Fibroblast of lung (primary cell): ENCODE measurements at regions not wholly inside any gene's neighbourhood (a gene's known extent, or its start where the extent isn't known, plus 50 kb on each side); places are given as distances from the start of the nearest gene placed in this dataset.

ENCODE experiments used
- DNase-seq, 2 donors: peaks; one replicate each; pipeline versions ENCODE4 v3.0.0 to v3.0.0-alpha.2; 2010; ENCODE audit warnings: low read depth in 2 of 2
- H2AFZ ChIP-seq: 2 replicates; pipeline ENCODE4 v1.5.1; 2012; ENCODE audit warnings: low read length, control low read depth, inconsistent platforms
- H3K27ac ChIP-seq: 2 replicates; pipeline ENCODE4 v1.5.1; 2011; ENCODE audit warnings: low read length, control low read depth; ENCODE audit not compliant: insufficient read depth
- H3K27me3 ChIP-seq: 2 replicates; pipeline ENCODE4 v1.5.1; 2011; ENCODE audit warnings: mild to moderate bottlenecking, low read length; ENCODE audit not compliant: control insufficient read depth, insufficient read depth
- H3K36me3 ChIP-seq: 2 replicates; pipeline ENCODE4 v1.5.1; 2011; ENCODE audit warnings: low read length; ENCODE audit not compliant: control insufficient read depth, insufficient read depth
- H3K4me1 ChIP-seq: 2 replicates; pipeline ENCODE4 v1.5.1; 2011; ENCODE audit warnings: low read length; ENCODE audit not compliant: control insufficient read depth, insufficient read depth; ENCODE audit errors: extremely low read depth
- H3K4me2 ChIP-seq: 2 replicates; pipeline ENCODE4 v1.5.1; 2011; ENCODE audit warnings: low read length, control low read depth; ENCODE audit not compliant: insufficient read depth; ENCODE audit errors: extremely low read depth
- H3K4me3 ChIP-seq, 4 experiments: fragments of 200-600 bp in 1 of 4; sonication (generic) in 1 of 4; replicated peaks in 1 of 4; 2 replicates each; pipeline ENCODE4 v1.5.1; 2011 to 2016; ENCODE audit warnings: low read length in 4 of 4, low read depth in 3 of 4, mild to moderate bottlenecking in 3 of 4, control low read depth in 2 of 4, inconsistent platforms in 1 of 4, mixed read lengths in 1 of 4; ENCODE audit not compliant: insufficient read depth in 1 of 4; ENCODE audit errors: control extremely low read depth in 1 of 4
- H3K79me2 ChIP-seq: 2 replicates; pipeline ENCODE4 v1.5.1; 2012; ENCODE audit warnings: mild to moderate bottlenecking, low read length, inconsistent platforms; ENCODE audit not compliant: control insufficient read depth, insufficient read depth
- H3K9ac ChIP-seq: 2 replicates; pipeline ENCODE4 v1.5.1; 2011; ENCODE audit warnings: mild to moderate bottlenecking, low read length, control low read depth; ENCODE audit not compliant: insufficient read depth
- H3K9me3 ChIP-seq: 2 replicates; pipeline ENCODE4 v1.5.1; 2012; ENCODE audit warnings: low read depth, low read length; ENCODE audit not compliant: control insufficient read depth, insufficient read depth
- H4K20me1 ChIP-seq: 2 replicates; pipeline ENCODE4 v1.5.1; 2011; ENCODE audit warnings: low read length; ENCODE audit not compliant: control insufficient read depth, insufficient read depth; ENCODE audit errors: extremely low read depth
- CTCF ChIP-seq, 2 donors: IDR thresholded peaks in 1 of 2; conservative IDR thresholded peaks in 1 of 2; 1 replicate in 1 of 2; 2 replicates in 1 of 2; pipeline ENCODE4 v1.5.1; 2011 to 2012; ENCODE audit warnings: low read length in 2 of 2, control low read depth in 1 of 2, inconsistent platforms in 1 of 2, low read depth in 1 of 2, mild to moderate bottlenecking in 1 of 2
- EZH2 ChIP-seq: IDR thresholded peaks from 2 replicates; pipeline ENCODE4 v1.5.1; 2012; ENCODE audit warnings: low read length, control low read depth, mild to moderate bottlenecking; ENCODE audit errors: missing control alignments

DNA sequence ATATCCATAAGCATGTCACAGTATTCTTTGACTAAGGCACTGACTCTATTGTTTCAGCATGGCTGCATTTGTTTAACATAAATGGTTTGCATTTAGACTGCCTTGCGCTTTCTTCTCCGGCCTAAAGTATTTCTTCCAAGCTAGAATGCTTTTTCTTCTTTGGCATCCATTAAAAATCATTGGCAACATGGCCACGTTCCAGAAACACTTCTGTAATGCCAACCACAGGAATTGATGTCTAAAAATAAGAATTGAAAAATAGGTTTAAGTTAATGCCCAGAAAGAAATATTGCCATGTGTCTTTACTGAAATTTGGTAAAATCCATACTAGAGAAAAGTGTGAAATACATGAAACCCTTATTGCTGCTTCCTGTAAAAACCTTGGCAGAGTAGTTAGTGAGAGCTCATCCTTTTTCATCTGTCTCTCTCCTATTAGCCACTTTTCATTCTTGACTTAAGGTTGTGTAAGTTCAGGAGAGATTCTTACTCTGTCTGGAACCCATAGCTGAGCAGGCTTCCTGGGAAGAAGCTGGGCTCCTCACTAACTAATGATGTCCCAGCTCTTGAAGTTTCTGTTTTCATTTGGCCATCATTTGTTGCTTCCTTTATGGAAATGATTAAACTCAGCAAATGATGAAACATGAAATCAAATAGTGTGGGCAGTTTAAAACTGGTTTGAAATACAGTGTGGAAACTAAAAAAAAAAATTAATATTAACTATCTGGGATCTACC, 58.2 kb upstream of the RPS23 start:
- TF ChIP-seq CTCF (conservative IDR thresholded peaks at IDR 0.05 in 1 of 2, IDR thresholded peaks at IDR 0.05 in 1 of 2; ENCODE audit: low read depth in 1 of 2, low read length in 2 of 2) (no peak), EZH2 (no peak)
- no peak overlapping the region for H2AFZ ChIP-seq
- H3K4me1 ChIP-seq, result peaks cover 19% of the 10 kb centered on the region
- no peak overlapping the region for H3K9ac ChIP-seq
- H3K27me3 ChIP-seq, result no peaks in the 10 kb centered on the region
- H3K4me3 ChIP-seq, result no peak overlapping the region
- no peaks in the 10 kb centered on the region for H3K79me2 ChIP-seq
- H3K27ac ChIP-seq, result no peak overlapping the region
- H3K9me3 ChIP-seq, result no peaks in the 10 kb centered on the region
- H3K36me3 ChIP-seq, result no peaks in the 10 kb centered on the region
- H3K4me2 ChIP-seq, result no peak overlapping the region
- DNase-seq, result no peak
- H4K20me1 ChIP-seq, result no peaks in the 10 kb centered on the region

GRCh38 chr5:82335806-82336205, 57.7 kb upstream of the RPS23 start:
- peak in 1 of 2 donors; percentile 76 for DNase-seq
- Histone ChIP-seq H3K4me1 (peaks cover 19% of the 10 kb centered on the region), H3K9ac (no peak overlapping the region), H4K20me1 (no peaks in the 10 kb centered on the region), H3K79me2 (no peaks in the 10 kb centered on the region), H3K36me3 (no peaks in the 10 kb centered on the region), H3K27ac (peak overlapping the region; percentile 1), H3K4me3 (no peak overlapping the region), H3K4me2 (no peak overlapping the region), H3K9me3 (no peaks in the 10 kb centered on the region), H2AFZ (no peak overlapping the region), H3K27me3 (no peaks in the 10 kb centered on the region)
- TF ChIP-seq CTCF (conservative IDR thresholded peaks at IDR 0.05 in 1 of 2, IDR thresholded peaks at IDR 0.05 in 1 of 2; ENCODE audit: low read depth in 1 of 2, low read length in 2 of 2) (no peak), EZH2 (no peak)

DNA sequence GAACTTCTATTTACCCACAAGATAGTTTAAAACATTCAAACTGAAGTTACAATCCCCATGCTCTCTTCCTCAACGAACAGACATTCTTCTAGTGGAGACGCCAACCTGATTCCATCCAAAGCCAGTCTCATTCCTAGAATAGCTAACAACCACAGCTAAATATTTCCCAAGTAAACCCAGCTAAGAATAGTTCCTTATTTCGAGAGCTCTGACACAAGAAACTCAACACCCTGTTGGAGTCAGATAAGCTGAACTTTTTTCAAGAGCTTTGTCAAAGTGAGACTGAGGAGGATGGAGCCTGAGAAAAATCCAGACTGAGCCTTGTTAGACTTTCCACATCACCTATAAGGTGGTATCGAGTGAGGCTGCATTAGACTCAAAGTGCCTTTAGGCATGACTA, 56.7 kb upstream of the RPS23 start:
- Histone ChIP-seq H3K9ac (no peak overlapping the region), H2AFZ (peak overlapping the region; percentile 42), H3K27ac (peak overlapping the region; percentile 33), H3K4me1 (peaks cover 19% of the 10 kb centered on the region), H3K4me3 (no peak overlapping the region), H3K9me3 (no peaks in the 10 kb centered on the region), H3K36me3 (no peaks in the 10 kb centered on the region), H3K79me2 (no peaks in the 10 kb centered on the region), H3K27me3 (no peaks in the 10 kb centered on the region), H4K20me1 (no peaks in the 10 kb centered on the region), H3K4me2 (peak overlapping the region; percentile 18)
- peak; percentile 84 to 98 for DNase-seq
- TF ChIP-seq CTCF (conservative IDR thresholded peaks at IDR 0.05 in 1 of 2, IDR thresholded peaks at IDR 0.05 in 1 of 2; ENCODE audit: low read depth in 1 of 2, low read length in 2 of 2), result no peak
- no peak for TF ChIP-seq EZH2
